Neural crest cell (in vitro differentiated cells): ENCODE measurements at regions not wholly inside any gene's neighbourhood (a gene's known extent, or its start where the extent isn't known, plus 50 kb on each side); places are given as distances from the start of the nearest gene placed in this dataset.

Source experiments
- DNase-seq: peaks from one replicate; pipeline ENCODE4 v3.0.0; 2021; ENCODE audit warnings: low read depth, mixed read lengths, low spot score
- H3K27ac Mint-ChIP-seq: one replicate; pipeline ENCODE4 v1.8.0; 2021; ENCODE audit warnings: mild to moderate bottlenecking, mixed read lengths; ENCODE audit not compliant: unreplicated experiment
- H3K27me3 Mint-ChIP-seq: 2 replicates; pipeline ENCODE4 v1.8.0; 2021; ENCODE audit warnings: low read depth, mild to moderate bottlenecking, mixed read lengths
- H3K36me3 Mint-ChIP-seq: 2 replicates; pipeline ENCODE4 v1.8.0; 2021; ENCODE audit warnings: low read depth, mild to moderate bottlenecking, mixed read lengths
- H3K4me1 Mint-ChIP-seq: 2 replicates; pipeline ENCODE4 v1.8.0; 2021; ENCODE audit warnings: mixed read lengths
- H3K4me3 Mint-ChIP-seq: one replicate; pipeline ENCODE4 v1.8.0; 2021; ENCODE audit warnings: mild to moderate bottlenecking, mixed read lengths
- H3K9me3 Mint-ChIP-seq: 2 replicates; pipeline ENCODE4 v1.8.0; 2021; ENCODE audit warnings: mixed read lengths
- CTCF ChIP-seq: fragments of 200-600 bp; sonication (generic); conservative IDR thresholded peaks from 2 replicates; pipeline ENCODE4 v1.5.0; 2021; ENCODE audit warnings: antibody characterized with exemption, mild to moderate bottlenecking

GRCh38 chr12:88868050-88868449 is 287.8 kb upstream of the KITLG start:
- no peak overlapping the region for H3K27ac Mint-ChIP-seq
- no peak for DNase-seq
- peaks cover 4% of the 10 kb centered on the region for H3K4me1 Mint-ChIP-seq
- TF ChIP-seq CTCF, result no peak
- no peaks in the 10 kb centered on the region for H3K9me3 Mint-ChIP-seq
- H3K4me3 Mint-ChIP-seq, result no peak overlapping the region
- no peaks in the 10 kb centered on the region for H3K27me3 Mint-ChIP-seq
- no peaks in the 10 kb centered on the region for H3K36me3 Mint-ChIP-seq

- H3K4me3 Mint-ChIP-seq, result no peak overlapping the region
- TF ChIP-seq CTCF, result no peak
- DNase-seq, result no peak
- H3K4me1 Mint-ChIP-seq, result peaks cover 4% of the 10 kb centered on the region
- H3K27ac Mint-ChIP-seq, result no peak overlapping the region
- no peaks in the 10 kb centered on the region for H3K36me3 Mint-ChIP-seq
- H3K27me3 Mint-ChIP-seq, result no peaks in the 10 kb centered on the region
- no peaks in the 10 kb centered on the region for H3K9me3 Mint-ChIP-seq
These were observed 287.2 kb upstream of the KITLG start for GRCh38 chr12:88867510-88867909.

- H3K4me3 Mint-ChIP-seq, result no peak overlapping the region
- peaks cover 4% of the 10 kb centered on the region for H3K4me1 Mint-ChIP-seq
- H3K9me3 Mint-ChIP-seq, result no peaks in the 10 kb centered on the region
- TF ChIP-seq CTCF, result no peak
- no peaks in the 10 kb centered on the region for H3K27me3 Mint-ChIP-seq
- H3K36me3 Mint-ChIP-seq, result no peaks in the 10 kb centered on the region
- no peak for DNase-seq
- no peak overlapping the region for H3K27ac Mint-ChIP-seq
These were observed 286.6 kb upstream of the KITLG start for GRCh38 chr12:88866881-88867280.

GRCh38 chr12:88865537-88865936 is 285.3 kb upstream of the KITLG start:
- Mint-ChIP-seq H3K9me3 (no peaks in the 10 kb centered on the region), H3K4me1 (peaks cover 4% of the 10 kb centered on the region), H3K27me3 (no peaks in the 10 kb centered on the region), H3K4me3 (no peak overlapping the region), H3K36me3 (no peaks in the 10 kb centered on the region), H3K27ac (no peak overlapping the region)
- no peak for DNase-seq
- no peak for TF ChIP-seq CTCF

- H3K9me3 Mint-ChIP-seq, result no peaks in the 10 kb centered on the region
- no peaks in the 10 kb centered on the region for H3K36me3 Mint-ChIP-seq
- no peak for DNase-seq
- no peak for TF ChIP-seq CTCF
- H3K27ac Mint-ChIP-seq, result no peak overlapping the region
- no peaks in the 10 kb centered on the region for H3K27me3 Mint-ChIP-seq
- H3K4me3 Mint-ChIP-seq, result no peak overlapping the region
- peaks cover 4% of the 10 kb centered on the region for H3K4me1 Mint-ChIP-seq
These were observed 280.6 kb upstream of the KITLG start for GRCh38 chr12:88860851-88861250.

- Mint-ChIP-seq H3K27me3 (no peaks in the 10 kb centered on the region), H3K27ac (no peak overlapping the region), H3K9me3 (no peaks in the 10 kb centered on the region), H3K4me3 (no peak overlapping the region), H3K36me3 (no peaks in the 10 kb centered on the region), H3K4me1 (no peaks in the 10 kb centered on the region)
- no peak for TF ChIP-seq CTCF
- no peak for DNase-seq
These were observed 275.9 kb upstream of the KITLG start for GRCh38 chr12:88856201-88856600.
